DND-41 (cell line): ENCODE measurements at regions not wholly inside any gene's neighbourhood (a gene's known extent, or its start where the extent isn't known, plus 50 kb on each side); places are given as distances from the start of the nearest gene placed in this dataset.

ENCODE experiments used
- ATAC-seq: fragments of 200-7000 bp; cut with Tn5 transposase; 3 replicates; pipeline ENCODE4 v1.9.1; 2021; ENCODE audit warnings: low read depth; ENCODE audit not compliant: insufficient read depth
- DNase-seq: peaks from one replicate; pipeline ENCODE4 v3.0.0-alpha.2; 2020
- H2AFZ ChIP-seq: 2 replicates; pipeline ENCODE4 v1.6.0; 2012; ENCODE audit warnings: low read depth, low read length
- H3K27ac ChIP-seq: 2 replicates; pipeline ENCODE4 v1.5.1; 2012; ENCODE audit warnings: low read length, inconsistent platforms
- H3K27me3 ChIP-seq: fragments of 200-600 bp; sonication (generic); 2 replicates; pipeline ENCODE4 v1.6.0; 2012; ENCODE audit warnings: low read length, mild to moderate bottlenecking, inconsistent platforms; ENCODE audit not compliant: insufficient read depth, poor library complexity
- H3K36me3 ChIP-seq: 2 replicates; pipeline ENCODE4 v1.5.1; 2012; ENCODE audit warnings: low read length, inconsistent platforms; ENCODE audit not compliant: insufficient read depth
- H3K4me1 ChIP-seq: 2 replicates; pipeline ENCODE4 v1.5.1; 2012; ENCODE audit warnings: mild to moderate bottlenecking, low read length; ENCODE audit not compliant: insufficient read depth
- H3K4me2 ChIP-seq: 2 replicates; pipeline ENCODE4 v1.6.0; 2012; ENCODE audit warnings: mild to moderate bottlenecking, moderate library complexity, low read length, inconsistent platforms; ENCODE audit not compliant: insufficient read depth
- H3K4me3 ChIP-seq, 2 experiments: fragments of 200-600 bp in 1 of 2; shearing (Covaris generic) in 1 of 2; 2 replicates each; pipeline ENCODE4 v1.5.1; 2012 to 2016; ENCODE audit warnings: inconsistent platforms in 2 of 2, low read length in 2 of 2, mild to moderate bottlenecking in 2 of 2, low read depth in 1 of 2, moderate library complexity in 1 of 2
- H3K79me2 ChIP-seq: 2 replicates; pipeline ENCODE4 v1.6.0; 2012; ENCODE audit warnings: low read length, inconsistent platforms; ENCODE audit not compliant: insufficient read depth
- H3K9ac ChIP-seq: 2 replicates; pipeline ENCODE4 v1.6.0; 2012; ENCODE audit warnings: low read depth, mild to moderate bottlenecking, inconsistent platforms, low read length, moderate library complexity
- H3K9me3 ChIP-seq: 2 replicates; pipeline ENCODE4 v1.5.1; 2012; ENCODE audit warnings: low read length, moderate library complexity, mild to moderate bottlenecking, inconsistent platforms; ENCODE audit not compliant: insufficient read depth, severe bottlenecking
- H4K20me1 ChIP-seq: 2 replicates; pipeline ENCODE4 v1.6.0; 2012; ENCODE audit warnings: low read length; ENCODE audit not compliant: insufficient read depth
- EZH2 ChIP-seq: IDR thresholded peaks from 3 replicates; pipeline ENCODE4 v1.6.1; 2012; ENCODE audit warnings: borderline replicate concordance, low read depth, mild to moderate bottlenecking, moderate library complexity, low read length, inconsistent platforms; ENCODE audit not compliant: severe bottlenecking
- TF ChIP-seq, protein P1 (sequence below): IDR thresholded peaks from 2 replicates; pipeline ENCODE4 v1.5.1; 2012; ENCODE audit warnings: borderline replicate concordance, low read length, moderate library complexity, mild to moderate bottlenecking; ENCODE audit not compliant: poor library complexity, severe bottlenecking; ENCODE audit errors: extremely low read depth

- Histone ChIP-seq H3K36me3 (no peaks in the 10 kb centered on the region), H3K4me1 (no peaks in the 10 kb centered on the region), H4K20me1 (no peaks in the 10 kb centered on the region), H3K27ac (no peak overlapping the region), H3K9me3 (no peaks in the 10 kb centered on the region), H3K4me3 (no peak overlapping the region), H3K79me2 (no peaks in the 10 kb centered on the region), H3K4me2 (no peak overlapping the region), H2AFZ (no peak overlapping the region), H3K27me3 (no peaks in the 10 kb centered on the region), H3K9ac (no peak overlapping the region)
- ATAC-seq = no peak
- no peak for DNase-seq
- no peak for TF ChIP-seq EZH2
- TF ChIP-seq, protein P1, sequence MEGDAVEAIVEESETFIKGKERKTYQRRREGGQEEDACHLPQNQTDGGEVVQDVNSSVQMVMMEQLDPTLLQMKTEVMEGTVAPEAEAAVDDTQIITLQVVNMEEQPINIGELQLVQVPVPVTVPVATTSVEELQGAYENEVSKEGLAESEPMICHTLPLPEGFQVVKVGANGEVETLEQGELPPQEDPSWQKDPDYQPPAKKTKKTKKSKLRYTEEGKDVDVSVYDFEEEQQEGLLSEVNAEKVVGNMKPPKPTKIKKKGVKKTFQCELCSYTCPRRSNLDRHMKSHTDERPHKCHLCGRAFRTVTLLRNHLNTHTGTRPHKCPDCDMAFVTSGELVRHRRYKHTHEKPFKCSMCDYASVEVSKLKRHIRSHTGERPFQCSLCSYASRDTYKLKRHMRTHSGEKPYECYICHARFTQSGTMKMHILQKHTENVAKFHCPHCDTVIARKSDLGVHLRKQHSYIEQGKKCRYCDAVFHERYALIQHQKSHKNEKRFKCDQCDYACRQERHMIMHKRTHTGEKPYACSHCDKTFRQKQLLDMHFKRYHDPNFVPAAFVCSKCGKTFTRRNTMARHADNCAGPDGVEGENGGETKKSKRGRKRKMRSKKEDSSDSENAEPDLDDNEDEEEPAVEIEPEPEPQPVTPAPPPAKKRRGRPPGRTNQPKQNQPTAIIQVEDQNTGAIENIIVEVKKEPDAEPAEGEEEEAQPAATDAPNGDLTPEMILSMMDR = no peak
Observed at GRCh38 chr4:43133566-43133965, 241.1 kb downstream of the GRXCR1 start.

- Histone ChIP-seq H3K4me2 (no peak overlapping the region), H3K4me1 (no peaks in the 10 kb centered on the region), H2AFZ (no peak overlapping the region), H4K20me1 (no peaks in the 10 kb centered on the region), H3K27me3 (no peaks in the 10 kb centered on the region), H3K9ac (no peak overlapping the region), H3K27ac (no peak overlapping the region), H3K9me3 (no peaks in the 10 kb centered on the region), H3K79me2 (no peaks in the 10 kb centered on the region), H3K4me3 (no peak overlapping the region), H3K36me3 (no peaks in the 10 kb centered on the region)
- no peak for ATAC-seq
- TF ChIP-seq, protein P1 = no peak
- no peak for TF ChIP-seq EZH2
- DNase-seq = no peak
Observed at GRCh38 chr4:43136752-43137151, 244.2 kb downstream of the GRXCR1 start.

DNA sequence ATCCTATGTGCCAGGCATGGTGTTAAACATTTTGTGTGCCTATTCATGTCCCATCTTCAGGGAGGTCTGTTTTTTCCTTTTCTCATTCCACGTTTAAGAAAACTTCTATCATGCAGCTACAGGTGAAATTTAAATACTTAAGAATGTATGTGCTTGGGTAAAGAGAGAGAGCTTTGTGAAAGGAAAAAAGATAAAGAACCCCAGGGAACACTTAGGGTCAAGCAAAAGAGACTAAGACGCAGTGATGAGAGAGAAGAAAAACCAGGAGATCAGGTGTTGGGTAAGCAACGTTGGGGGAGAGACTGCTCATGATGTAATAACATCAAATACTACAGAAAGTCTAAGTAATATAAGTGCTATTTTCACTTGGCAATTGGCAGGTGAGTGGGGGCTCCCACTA, 253.7 kb downstream of the GRXCR1 start:
- Histone ChIP-seq H3K9ac (no peak overlapping the region), H3K36me3 (no peaks in the 10 kb centered on the region), H3K27me3 (no peaks in the 10 kb centered on the region), H3K27ac (no peak overlapping the region), H4K20me1 (no peaks in the 10 kb centered on the region), H3K4me1 (no peaks in the 10 kb centered on the region), H3K9me3 (no peaks in the 10 kb centered on the region), H3K79me2 (no peaks in the 10 kb centered on the region), H2AFZ (no peak overlapping the region), H3K4me2 (no peak overlapping the region), H3K4me3 (no peak overlapping the region)
- DNase-seq = no peak
- TF ChIP-seq, protein P1 = no peak
- ATAC-seq = no peak

DNA sequence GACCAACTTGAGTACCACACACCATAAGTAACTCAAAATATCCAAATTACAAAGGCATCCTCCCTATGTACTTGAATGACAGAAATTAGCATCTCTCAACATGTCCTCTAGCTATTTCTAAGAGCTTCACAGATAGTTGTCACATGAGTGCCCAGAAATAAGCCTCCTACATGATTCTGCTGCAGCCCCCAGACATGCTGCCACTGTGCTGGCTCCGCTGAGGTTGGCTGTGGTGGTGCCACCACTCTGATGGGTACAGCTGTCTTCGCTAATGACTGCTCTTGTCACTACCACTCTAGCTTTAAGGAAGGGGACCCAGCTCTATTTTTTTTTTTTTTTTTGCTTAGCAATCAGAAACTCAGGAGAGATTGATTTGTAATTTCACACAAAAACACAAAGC, 256.0 kb downstream of the GRXCR1 start:
- no peak overlapping the region for H3K4me3 ChIP-seq
- H3K27ac ChIP-seq = no peak overlapping the region
- no peaks in the 10 kb centered on the region for H3K27me3 ChIP-seq
- no peaks in the 10 kb centered on the region for H4K20me1 ChIP-seq
- H3K9me3 ChIP-seq = no peaks in the 10 kb centered on the region
- H3K4me2 ChIP-seq = no peak overlapping the region
- no peak overlapping the region for H3K9ac ChIP-seq
- DNase-seq (no peak), ATAC-seq (no peak)
- no peak overlapping the region for H2AFZ ChIP-seq
- no peak for TF ChIP-seq EZH2
- TF ChIP-seq, protein P1 = no peak
- H3K36me3 ChIP-seq = no peaks in the 10 kb centered on the region
- no peaks in the 10 kb centered on the region for H3K4me1 ChIP-seq
- no peaks in the 10 kb centered on the region for H3K79me2 ChIP-seq
